AG08395 (cell line): ENCODE measurements at regions not wholly inside any gene's neighbourhood (a gene's known extent, or its start where the extent isn't known, plus 50 kb on each side); places are given as distances from the start of the nearest gene placed in this dataset.
A peak's percentile ranks its signal among the peaks of the same experiment; 100 is the strongest.
"Not testable (repeated sequence)": the region's sequence is repeated elsewhere in the genome, so short reads cannot be mapped to it uniquely, and the experiment has no call there.

ENCODE experiments used
- DNase-seq: peaks from one replicate; pipeline ENCODE4 v3.0.0; 2012; ENCODE audit warnings: mixed read lengths, low spot score

DNA sequence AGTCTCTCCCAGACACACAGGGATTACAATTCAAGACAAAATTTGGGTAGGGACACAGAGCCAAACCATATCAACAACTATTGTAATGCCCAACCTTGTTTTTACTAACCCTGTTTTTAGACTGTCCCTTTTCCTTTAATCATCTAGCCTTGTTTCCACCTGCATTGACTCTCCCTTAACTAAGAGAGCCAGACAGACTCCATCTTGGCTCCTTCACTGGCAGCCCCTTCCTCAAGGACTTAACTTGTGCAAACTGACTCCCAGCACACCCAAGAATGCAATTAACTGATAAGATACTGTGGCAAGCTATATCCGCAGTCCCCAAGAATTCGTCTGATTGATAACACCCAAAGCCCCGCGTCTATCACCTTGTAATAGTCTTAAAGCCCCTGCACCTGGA, 151.8 kb upstream of the DGKB start:
- DNase-seq = not testable (repeated sequence)

DNA sequence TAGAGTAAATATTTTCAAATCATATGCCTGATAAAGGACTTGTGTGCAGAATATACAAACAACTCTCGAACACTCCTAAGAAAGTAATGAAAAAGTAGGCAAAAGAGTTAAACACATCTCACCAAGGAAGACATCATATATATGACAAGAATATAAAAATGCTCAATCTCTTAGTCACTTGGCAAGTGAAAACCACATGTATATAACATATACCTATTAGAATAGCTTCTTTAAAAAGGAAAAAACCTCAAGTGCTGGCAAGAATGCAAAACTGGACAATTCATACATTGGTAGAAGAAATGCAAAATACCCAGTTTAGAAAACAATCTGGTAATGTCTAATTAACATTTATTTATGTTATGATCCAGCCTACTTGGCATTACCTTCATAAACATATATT, 146.6 kb upstream of the DGKB start:
- no peak for DNase-seq

- no peak for DNase-seq
Measured at GRCh38 chr7:15046861-15047260, 144.3 kb upstream of the DGKB start.

DNA sequence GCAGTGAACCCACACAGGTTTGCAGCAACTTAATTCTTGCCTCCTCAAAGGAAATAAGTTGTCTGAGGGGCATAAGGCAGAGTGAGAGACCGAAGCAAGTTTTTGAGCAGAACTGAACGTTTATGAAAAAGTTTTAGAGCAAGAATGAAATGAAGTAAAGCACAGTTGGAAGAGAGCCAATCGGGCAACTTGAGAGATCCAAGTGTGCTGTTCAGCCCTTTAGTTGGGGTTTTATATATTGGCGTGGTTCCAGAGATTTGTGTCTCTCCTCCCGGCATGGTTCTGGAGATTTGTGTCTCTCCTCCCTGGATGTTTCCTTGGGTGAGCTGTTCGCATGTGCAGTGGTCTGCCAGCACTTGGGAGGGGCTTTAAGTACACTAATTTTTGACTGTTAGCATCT, 141.4 kb upstream of the DGKB start:
- no peak for DNase-seq

DNA sequence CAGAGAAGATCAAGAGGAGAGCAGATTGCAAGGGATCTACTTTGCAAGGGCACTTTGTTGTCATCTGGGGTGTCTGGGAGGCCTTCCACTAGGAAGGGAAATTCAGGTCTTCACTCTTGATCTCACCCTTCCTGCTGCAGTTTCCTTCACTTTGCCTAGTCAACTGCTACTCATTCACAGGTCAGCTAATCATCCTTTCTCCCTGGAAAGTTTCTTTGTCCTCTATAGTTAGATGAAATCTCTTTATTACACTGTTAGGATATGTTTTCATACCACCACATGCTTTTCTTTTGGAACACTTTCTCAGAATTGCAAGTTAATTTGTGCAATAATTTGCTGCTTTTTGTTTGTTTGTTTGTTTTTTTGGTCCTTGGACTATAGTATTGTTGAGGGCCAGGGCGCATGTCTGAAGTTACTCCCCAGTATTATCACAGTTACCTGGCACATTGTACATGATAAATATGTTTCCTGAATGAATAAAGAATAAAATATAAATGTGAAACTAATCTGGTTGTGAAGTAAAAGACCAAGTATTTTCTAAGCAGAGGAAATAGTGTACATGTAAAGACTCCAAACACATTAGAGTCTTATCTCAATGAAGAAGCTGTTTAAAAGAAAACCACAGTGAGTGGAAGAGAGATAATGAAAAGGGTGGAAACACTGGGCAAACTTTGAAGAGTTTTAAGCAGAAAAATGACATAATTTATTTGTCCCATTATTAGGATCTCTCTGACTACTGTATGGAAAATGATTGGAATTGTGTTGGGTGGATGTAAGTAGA, 139.9 kb upstream of the DGKB start:
- DNase-seq = no peak

DNA sequence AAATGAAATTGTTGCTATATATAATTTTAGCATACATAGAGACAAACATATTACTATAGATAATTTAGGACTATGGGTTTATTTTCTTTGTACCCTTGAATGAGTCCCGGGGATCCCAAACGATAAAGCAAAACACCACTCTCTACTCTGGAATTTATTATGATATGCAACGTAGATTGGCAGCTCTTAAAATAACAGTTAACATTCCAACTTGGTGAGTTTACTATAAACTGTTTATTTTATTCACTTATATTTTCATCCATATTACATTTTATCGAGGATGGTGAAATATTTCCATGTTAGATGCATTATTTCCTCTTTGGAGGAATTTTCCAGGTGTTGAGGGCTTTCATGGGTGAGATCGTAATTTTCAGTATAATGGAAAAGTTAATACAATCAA, 138.7 kb upstream of the DGKB start:
- DNase-seq = no peak

DNA sequence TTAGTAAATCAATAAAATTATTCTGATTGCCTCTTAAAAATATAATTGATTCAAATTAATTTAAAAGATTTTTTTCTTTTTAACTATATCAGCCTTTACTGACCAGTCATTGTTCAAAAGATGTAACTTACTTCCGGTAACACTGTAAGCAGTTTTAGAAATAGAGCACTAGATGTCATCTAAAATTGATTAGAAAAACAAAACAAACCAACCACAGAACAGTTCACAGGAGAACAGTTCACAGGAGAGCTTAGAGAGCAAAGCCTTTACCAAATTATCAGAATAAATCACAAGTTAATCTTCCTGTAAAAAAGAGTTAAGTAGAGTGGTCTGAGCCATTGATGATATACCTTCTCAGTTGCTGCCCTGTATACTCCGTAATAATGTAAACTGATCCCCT, 133.3 kb upstream of the DGKB start:
- no peak for DNase-seq

DNA sequence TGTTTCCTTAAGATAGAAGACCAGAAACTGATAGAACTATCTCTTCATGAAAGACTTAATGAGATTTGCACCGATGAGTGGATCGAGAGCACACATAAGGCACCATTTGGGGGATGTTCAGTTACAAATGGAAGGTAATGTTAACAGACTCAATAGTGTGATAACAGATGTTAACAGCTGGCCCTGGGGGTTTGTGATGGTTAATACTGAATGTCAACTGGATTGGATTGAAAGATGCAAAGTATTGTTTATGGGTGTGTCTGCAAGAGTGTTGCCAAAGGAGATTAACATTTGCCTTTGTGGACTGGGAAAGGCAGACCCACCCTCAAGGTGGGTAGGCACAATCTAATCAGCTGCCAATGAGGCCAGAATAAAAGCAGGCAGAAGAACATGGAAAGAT, 130.5 kb upstream of the DGKB start:
- DNase-seq = no peak

DNA sequence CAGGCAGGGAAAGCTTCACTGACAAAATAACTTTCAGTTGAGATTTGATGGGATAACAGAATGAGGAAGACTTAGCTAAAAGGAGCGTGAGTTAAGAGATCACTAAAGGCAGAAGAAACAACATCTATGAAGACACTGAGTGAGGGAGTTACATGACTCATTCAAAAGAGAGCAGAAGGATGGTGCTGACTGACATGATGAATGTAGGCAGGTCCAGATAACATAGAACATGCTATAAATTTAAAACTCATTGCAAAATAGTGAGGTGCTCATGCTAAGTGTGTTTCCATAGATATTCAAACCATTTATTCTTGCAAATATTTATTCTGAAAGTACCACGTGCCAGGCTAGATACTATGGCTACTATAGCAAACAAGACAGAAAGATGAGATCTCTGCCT, 116.4 kb upstream of the DGKB start:
- DNase-seq = no peak

GRCh38 chr7:15016766-15017165, 114.2 kb upstream of the DGKB start:
- no peak for DNase-seq

- no peak for DNase-seq
Measured at GRCh38 chr7:15016315-15016667, 113.7 kb upstream of the DGKB start.

GRCh38 chr7:15015545-15016314, 113.2 kb upstream of the DGKB start:
- DNase-seq = peak; percentile 62

- no peak for DNase-seq
Measured at GRCh38 chr7:15012135-15012534, 109.6 kb upstream of the DGKB start.

- DNase-seq = no peak
Measured at GRCh38 chr7:15011289-15011688, 108.7 kb upstream of the DGKB start.

- DNase-seq = no peak
Measured at GRCh38 chr7:15007507-15007906, 105.0 kb upstream of the DGKB start.

- no peak for DNase-seq
Measured at GRCh38 chr7:15005672-15006071, 103.1 kb upstream of the DGKB start.

DNA sequence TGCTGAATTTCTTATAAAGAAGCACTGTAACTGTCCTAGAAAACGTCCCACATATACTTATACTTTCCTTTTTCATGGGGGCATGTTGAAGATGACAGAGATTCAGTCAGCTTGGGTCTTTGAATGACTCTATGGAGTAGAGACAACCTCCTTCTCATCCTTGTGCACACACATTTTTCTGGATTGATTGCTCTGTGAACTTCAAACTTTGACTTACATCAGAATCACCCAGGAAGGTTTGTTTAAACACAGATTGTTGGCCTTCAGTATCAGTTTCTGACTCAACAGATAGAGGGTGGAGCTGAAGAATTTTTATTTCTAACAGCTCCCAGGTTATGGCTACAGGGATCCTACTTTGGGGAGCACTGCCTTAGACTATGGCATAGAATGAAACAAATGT, 97.6 kb upstream of the DGKB start:
- no peak for DNase-seq

- no peak for DNase-seq
Measured at GRCh38 chr7:14999331-14999730, 96.8 kb upstream of the DGKB start.

DNA sequence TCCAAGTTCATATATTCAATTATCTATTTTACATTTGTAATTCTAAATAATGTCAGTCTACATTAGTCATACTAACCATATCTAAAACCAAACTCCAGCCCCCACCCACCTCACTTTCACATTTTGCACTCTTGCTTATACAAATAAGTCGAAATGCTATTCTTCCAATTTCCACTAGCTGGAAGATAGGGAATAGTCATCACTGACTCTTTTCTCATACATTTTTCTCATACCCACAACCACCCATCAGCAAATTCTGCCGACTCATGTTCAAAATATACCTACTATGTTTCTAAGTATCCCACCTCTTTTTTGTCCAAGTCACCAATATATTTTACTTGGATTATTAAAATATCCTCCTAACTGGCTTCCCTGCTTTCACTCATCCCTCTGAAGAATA, 93.2 kb upstream of the DGKB start:
- no peak for DNase-seq

DNA sequence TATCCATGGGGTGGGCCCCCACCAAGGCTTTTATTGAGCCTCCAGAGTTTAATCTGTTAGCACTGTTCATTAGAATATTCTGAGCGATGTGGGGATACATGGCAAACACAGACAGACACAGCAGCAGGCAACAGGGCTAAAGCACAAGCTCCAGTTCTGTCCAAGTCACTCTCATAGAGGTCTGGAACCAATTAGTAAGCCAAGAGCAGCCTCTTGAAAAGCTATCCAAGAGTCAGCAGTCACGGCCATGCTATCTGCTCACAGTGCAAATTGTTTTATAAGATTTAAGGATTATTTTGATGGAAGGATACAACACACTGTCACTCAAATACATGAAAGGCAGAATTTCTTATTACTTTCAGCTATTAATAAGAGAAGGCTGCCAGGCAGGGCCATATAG, 86.4 kb upstream of the DGKB start:
- peak; percentile 43 for DNase-seq

DNA sequence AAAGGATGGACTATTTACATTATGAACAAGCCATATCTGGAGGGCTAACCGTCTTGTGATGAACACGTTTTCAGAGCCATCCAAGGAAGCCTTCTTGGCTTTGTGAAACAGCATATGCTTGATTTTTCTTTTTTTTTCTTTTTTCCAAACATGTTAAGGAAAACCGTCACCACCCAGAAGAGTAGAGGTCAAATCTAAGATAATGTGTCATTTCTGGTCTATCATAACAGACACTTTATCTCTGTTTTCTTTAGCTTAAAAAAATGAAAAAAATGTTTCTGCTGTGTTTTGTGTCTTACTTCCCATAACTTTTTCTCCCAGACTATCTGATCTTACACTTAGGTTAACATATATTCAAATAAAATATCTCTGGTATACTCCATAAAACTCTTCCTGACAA, 76.1 kb upstream of the DGKB start:
- no peak for DNase-seq

DNA sequence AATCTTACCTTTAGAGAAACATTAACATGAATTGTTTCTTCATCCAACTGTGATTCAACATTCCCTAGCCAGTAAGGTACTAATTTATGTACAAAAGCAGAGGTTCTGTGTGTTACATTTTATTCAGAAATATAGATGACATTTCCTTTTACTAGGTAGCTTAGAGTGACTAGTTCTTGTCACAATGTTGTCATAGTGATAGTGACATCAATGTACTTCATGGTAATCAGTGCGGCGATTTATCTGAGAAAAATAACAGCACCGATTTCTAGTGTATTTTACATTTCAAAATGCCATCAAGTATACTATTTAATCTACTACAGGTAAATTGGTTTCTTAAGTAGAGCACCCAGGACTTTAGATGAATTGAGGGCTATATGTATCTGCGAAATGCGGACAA, 72.1 kb upstream of the DGKB start:
- DNase-seq = no peak

GRCh38 chr7:14973712-14974428, 71.3 kb upstream of the DGKB start:
- DNase-seq = no peak
